ENCODE measurements at regions not wholly inside any gene's neighbourhood (a gene's known extent, or its start where the extent isn't known, plus 50 kb on each side); places are given as distances from the start of the nearest gene placed in this dataset.

DNA sequence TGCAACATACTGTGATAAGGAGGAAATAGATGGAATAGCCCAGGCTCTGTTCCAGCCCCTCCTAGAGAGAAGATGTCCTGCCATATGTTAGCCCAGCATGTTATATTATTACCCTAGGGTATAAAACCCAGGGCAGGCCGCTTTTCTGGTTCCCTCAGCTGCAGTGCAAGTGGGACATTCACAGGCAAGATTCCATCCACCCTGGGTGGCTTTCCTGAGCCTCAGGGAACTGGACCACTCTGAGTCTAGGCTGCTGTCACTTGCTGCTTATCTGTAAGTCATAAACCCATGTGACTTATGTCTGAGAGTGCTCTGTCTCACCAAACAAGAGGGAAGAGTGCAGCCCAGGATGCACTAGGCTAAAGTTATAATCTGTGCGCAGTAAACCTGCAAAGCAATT, 413.2 kb downstream of the MZT1 start:
- FAIRE-seq: no peak
- no peak overlapping the region for H3K4me2 ChIP-seq (ENCODE audit: control insufficient read depth, insufficient read depth)
- H3K36me3 ChIP-seq (ENCODE audit: control insufficient read depth in 2 of 2, insufficient read depth in 2 of 2, low read length in 1 of 2): no peaks in the 10 kb centered on the region
- intact Hi-C loops (cut with micrococcal nuclease; ENCODE audit: unreplicated experiment) (no loop called here), in situ Hi-C loops (cut with MboI) (no loop called here)
- no peaks in the 10 kb centered on the region for H3K9me3 ChIP-seq (replicated peaks; ENCODE audit: control insufficient read depth, insufficient read depth, low read length)
- BruUV-seq (replicated peaks): no TSS peak
- CTCF ChIA-PET: no interaction called here
- H3K4me3 ChIP-seq: no peak overlapping the region
- WGBS (ENCODE audit: insufficient coverage, insufficient replicate concordance, low lambda C conversion rate, missing lambda C conversion rate): 48% methylated on average over 2 of the region's 2 CpGs
- POLR2A ChIA-PET: no interaction called here
- no peak overlapping the region for H2AFZ ChIP-seq (ENCODE audit: control insufficient read depth, low read depth, low read length)
- no peaks in the 10 kb centered on the region for H3K4me1 ChIP-seq (ENCODE audit: control insufficient read depth, insufficient read depth, low read length)
- H4K20me1 ChIP-seq (ENCODE audit: control insufficient read depth, insufficient read depth): no peaks in the 10 kb centered on the region
- no peak for ATAC-seq
- no peak overlapping the region for H3K9ac ChIP-seq (ENCODE audit: control insufficient read depth, insufficient read depth, low read length)
- H3K27me3 ChIP-seq (replicated peaks in 1 of 2; ENCODE audit: control insufficient read depth in 2 of 2, insufficient read depth in 2 of 2, low read length in 1 of 2): no peaks in the 10 kb centered on the region
- SMC1A ChIA-PET (ENCODE audit: uncharacterized antibody, unreplicated experiment): no interaction called here
- RAD21 ChIA-PET (ENCODE audit: unreplicated experiment): no interaction called here
- H3K79me2 ChIP-seq (ENCODE audit: control insufficient read depth, insufficient read depth, low read length): no peaks in the 10 kb centered on the region
- no peak overlapping the region for H3K27ac ChIP-seq (ENCODE audit: control insufficient read depth, insufficient read depth)
- no peak for DNase-seq (ENCODE audit: low read depth, low spot score)
- TF ChIP-seq SPI1 (IDR thresholded peaks at IDR 0.05; ENCODE audit: borderline replicate concordance, insufficient read depth, low read depth, low read length) (no peak), FOXK2 (IDR thresholded peaks at IDR 0.05) (no peak), HDGF (IDR thresholded peaks at IDR 0.05) (no peak), CREB1 (IDR thresholded peaks at IDR 0.05; ENCODE audit: low read depth) (no peak), BRCA1 (IDR thresholded peaks at IDR 0.05; ENCODE audit: low read depth, low read length) (no peak), NBN (IDR thresholded peaks at IDR 0.05) (no peak), SMAD1 (IDR thresholded peaks at IDR 0.05; ENCODE audit: low read depth, partially characterized antibody) (no peak)
- TF ChIP-seq, protein P1, sequence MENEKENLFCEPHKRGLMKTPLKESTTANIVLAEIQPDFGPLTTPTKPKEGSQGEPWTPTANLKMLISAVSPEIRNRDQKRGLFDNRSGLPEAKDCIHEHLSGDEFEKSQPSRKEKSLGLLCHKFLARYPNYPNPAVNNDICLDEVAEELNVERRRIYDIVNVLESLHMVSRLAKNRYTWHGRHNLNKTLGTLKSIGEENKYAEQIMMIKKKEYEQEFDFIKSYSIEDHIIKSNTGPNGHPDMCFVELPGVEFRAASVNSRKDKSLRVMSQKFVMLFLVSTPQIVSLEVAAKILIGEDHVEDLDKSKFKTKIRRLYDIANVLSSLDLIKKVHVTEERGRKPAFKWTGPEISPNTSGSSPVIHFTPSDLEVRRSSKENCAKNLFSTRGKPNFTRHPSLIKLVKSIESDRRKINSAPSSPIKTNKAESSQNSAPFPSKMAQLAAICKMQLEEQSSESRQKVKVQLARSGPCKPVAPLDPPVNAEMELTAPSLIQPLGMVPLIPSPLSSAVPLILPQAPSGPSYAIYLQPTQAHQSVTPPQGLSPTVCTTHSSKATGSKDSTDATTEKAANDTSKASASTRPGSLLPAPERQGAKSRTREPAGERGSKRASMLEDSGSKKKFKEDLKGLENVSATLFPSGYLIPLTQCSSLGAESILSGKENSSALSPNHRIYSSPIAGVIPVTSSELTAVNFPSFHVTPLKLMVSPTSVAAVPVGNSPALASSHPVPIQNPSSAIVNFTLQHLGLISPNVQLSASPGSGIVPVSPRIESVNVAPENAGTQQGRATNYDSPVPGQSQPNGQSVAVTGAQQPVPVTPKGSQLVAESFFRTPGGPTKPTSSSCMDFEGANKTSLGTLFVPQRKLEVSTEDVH (IDR thresholded peaks at IDR 0.05; ENCODE audit: low read depth, partially characterized antibody): no peak
- TF ChIP-seq, protein P2, sequence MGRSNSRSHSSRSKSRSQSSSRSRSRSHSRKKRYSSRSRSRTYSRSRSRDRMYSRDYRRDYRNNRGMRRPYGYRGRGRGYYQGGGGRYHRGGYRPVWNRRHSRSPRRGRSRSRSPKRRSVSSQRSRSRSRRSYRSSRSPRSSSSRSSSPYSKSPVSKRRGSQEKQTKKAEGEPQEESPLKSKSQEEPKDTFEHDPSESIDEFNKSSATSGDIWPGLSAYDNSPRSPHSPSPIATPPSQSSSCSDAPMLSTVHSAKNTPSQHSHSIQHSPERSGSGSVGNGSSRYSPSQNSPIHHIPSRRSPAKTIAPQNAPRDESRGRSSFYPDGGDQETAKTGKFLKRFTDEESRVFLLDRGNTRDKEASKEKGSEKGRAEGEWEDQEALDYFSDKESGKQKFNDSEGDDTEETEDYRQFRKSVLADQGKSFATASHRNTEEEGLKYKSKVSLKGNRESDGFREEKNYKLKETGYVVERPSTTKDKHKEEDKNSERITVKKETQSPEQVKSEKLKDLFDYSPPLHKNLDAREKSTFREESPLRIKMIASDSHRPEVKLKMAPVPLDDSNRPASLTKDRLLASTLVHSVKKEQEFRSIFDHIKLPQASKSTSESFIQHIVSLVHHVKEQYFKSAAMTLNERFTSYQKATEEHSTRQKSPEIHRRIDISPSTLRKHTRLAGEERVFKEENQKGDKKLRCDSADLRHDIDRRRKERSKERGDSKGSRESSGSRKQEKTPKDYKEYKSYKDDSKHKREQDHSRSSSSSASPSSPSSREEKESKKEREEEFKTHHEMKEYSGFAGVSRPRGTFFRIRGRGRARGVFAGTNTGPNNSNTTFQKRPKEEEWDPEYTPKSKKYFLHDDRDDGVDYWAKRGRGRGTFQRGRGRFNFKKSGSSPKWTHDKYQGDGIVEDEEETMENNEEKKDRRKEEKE (IDR thresholded peaks at IDR 0.05): no peak
- TF ChIP-seq, protein P3, sequence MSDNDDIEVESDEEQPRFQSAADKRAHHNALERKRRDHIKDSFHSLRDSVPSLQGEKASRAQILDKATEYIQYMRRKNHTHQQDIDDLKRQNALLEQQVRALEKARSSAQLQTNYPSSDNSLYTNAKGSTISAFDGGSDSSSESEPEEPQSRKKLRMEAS (IDR thresholded peaks at IDR 0.05; ENCODE audit: low read depth, low read length): no peak
- TF ChIP-seq, protein P4, sequence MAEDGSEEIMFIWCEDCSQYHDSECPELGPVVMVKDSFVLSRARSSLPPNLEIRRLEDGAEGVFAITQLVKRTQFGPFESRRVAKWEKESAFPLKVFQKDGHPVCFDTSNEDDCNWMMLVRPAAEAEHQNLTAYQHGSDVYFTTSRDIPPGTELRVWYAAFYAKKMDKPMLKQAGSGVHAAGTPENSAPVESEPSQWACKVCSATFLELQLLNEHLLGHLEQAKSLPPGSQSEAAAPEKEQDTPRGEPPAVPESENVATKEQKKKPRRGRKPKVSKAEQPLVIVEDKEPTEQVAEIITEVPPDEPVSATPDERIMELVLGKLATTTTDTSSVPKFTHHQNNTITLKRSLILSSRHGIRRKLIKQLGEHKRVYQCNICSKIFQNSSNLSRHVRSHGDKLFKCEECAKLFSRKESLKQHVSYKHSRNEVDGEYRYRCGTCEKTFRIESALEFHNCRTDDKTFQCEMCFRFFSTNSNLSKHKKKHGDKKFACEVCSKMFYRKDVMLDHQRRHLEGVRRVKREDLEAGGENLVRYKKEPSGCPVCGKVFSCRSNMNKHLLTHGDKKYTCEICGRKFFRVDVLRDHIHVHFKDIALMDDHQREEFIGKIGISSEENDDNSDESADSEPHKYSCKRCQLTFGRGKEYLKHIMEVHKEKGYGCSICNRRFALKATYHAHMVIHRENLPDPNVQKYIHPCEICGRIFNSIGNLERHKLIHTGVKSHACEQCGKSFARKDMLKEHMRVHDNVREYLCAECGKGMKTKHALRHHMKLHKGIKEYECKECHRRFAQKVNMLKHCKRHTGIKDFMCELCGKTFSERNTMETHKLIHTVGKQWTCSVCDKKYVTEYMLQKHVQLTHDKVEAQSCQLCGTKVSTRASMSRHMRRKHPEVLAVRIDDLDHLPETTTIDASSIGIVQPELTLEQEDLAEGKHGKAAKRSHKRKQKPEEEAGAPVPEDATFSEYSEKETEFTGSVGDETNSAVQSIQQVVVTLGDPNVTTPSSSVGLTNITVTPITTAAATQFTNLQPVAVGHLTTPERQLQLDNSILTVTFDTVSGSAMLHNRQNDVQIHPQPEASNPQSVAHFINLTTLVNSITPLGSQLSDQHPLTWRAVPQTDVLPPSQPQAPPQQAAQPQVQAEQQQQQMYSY (CRISPR knock-in tag; IDR thresholded peaks at IDR 0.05): no peak
